A549 (cell line): ENCODE measurements at regions not wholly inside any gene's neighbourhood (a gene's known extent, or its start where the extent isn't known, plus 50 kb on each side); places are given as distances from the start of the nearest gene placed in this dataset.

Experiments used
- CHD4 ChIP-seq: fragments of 200-600 bp; sonication (generic); IDR thresholded peaks from 2 replicates; pipeline ENCODE4 v1.6.1; 2016; ENCODE audit warnings: antibody characterized with exemption, mild to moderate bottlenecking, borderline replicate concordance
- NR3C1 ChIP-seq: fragments of >200 bp; sonication (Bioruptor Twin); formaldehyde crosslinking; IDR thresholded peaks from 3 replicates; pipeline ENCODE4 v1.6.1; 2017
- POLR2A ChIP-seq: IDR thresholded peaks from 2 replicates; pipeline ENCODE4 v1.6.1; 2012; ENCODE audit warnings: mild to moderate bottlenecking, low read length

DNA sequence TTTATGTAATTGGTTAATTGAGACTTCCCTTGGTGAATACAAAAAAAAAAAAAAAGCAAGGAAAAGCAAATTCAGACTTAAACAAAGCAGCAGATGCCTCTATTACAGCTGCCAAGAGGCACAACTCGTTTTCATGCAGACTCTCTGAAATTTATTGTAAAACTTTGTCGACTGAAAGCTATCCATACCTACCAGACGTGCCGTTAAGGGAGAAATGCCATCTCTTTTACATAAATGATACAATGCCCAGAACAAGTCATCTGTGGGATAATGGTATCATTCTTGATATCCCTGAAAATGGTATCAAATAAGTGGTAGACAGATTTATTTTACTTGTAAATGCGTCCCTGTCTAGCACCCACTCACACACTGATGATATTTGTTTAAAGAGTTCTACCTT lies 724.2 kb downstream of the NSUN3 start:
- TF ChIP-seq CHD4 (no peak), POLR2A (no peak), NR3C1 (no peak)
